ENCODE measurements at regions not wholly inside any gene's neighbourhood (a gene's known extent, or its start where the extent isn't known, plus 50 kb on each side); places are given as distances from the start of the nearest gene placed in this dataset.
A peak's percentile ranks its signal among the peaks of the same experiment; 100 is the strongest.

DNA sequence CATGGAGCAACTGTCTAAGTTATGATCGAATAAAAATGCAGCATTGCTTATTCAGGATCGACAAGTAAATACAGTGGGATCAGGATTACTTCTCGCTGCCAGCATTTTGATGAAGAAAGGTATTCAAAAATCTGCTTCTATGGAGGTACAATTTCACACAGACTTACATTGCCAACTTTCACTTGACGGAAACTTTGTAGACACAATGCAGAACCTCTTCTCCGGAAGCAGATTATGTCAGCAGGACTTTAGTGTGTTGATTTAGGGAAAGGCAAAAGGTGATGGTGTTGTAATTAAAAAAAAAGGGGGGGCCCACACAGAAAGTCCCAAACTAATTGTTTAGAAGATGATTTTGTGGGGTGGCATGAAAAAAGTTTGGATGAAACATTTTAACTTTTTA is 462.4 kb upstream of the KLF6 start:
- TF ChIP-seq, protein P1, sequence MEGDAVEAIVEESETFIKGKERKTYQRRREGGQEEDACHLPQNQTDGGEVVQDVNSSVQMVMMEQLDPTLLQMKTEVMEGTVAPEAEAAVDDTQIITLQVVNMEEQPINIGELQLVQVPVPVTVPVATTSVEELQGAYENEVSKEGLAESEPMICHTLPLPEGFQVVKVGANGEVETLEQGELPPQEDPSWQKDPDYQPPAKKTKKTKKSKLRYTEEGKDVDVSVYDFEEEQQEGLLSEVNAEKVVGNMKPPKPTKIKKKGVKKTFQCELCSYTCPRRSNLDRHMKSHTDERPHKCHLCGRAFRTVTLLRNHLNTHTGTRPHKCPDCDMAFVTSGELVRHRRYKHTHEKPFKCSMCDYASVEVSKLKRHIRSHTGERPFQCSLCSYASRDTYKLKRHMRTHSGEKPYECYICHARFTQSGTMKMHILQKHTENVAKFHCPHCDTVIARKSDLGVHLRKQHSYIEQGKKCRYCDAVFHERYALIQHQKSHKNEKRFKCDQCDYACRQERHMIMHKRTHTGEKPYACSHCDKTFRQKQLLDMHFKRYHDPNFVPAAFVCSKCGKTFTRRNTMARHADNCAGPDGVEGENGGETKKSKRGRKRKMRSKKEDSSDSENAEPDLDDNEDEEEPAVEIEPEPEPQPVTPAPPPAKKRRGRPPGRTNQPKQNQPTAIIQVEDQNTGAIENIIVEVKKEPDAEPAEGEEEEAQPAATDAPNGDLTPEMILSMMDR (IDR thresholded peaks at IDR 0.05; ENCODE audit: unreplicated experiment): no peak
- Mint-ChIP-seq H3K4me3 (no peak overlapping the region), H3K36me3 (no peaks in the 10 kb centered on the region), H3K27ac (no peak overlapping the region), H3K4me1 (peaks cover 13% of the 10 kb centered on the region), H3K9me3 (peaks cover 5% of the 10 kb centered on the region), H3K27me3 (ENCODE audit: low read depth) (no peaks in the 10 kb centered on the region)
- DNase-seq (ENCODE audit: low spot score in 2 of 2, unreplicated experiment in 2 of 2): no peak

DNA sequence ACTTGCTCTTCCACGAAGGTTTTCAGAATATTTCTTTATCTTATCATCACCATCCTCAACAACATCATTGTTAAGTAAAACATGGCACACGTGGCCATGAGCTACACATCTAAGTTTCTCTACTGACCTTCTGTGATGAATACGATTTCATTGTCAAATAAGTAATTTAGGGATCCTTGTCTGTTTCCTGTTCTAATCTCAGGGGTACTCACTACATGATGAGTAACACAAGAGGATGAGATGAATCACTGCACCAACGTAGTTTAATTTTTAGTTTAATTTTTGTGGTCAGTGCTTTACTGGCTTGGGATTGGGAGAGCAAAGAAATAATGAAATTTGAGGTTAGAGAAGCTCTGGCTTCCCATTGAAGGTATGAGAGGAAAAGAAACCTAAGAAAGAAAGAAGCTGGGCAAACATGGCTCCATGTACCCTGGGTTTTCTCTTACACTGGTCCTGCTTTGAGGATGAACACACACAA is 461.9 kb upstream of the KLF6 start:
- Mint-ChIP-seq H3K9me3 (peaks cover 5% of the 10 kb centered on the region), H3K27ac (no peak overlapping the region), H3K4me1 (peaks cover 18% of the 10 kb centered on the region), H3K27me3 (ENCODE audit: low read depth) (no peaks in the 10 kb centered on the region), H3K4me3 (no peak overlapping the region), H3K36me3 (no peaks in the 10 kb centered on the region)
- DNase-seq (ENCODE audit: low spot score in 2 of 2, unreplicated experiment in 2 of 2): no peak
- TF ChIP-seq, protein P1 (IDR thresholded peaks at IDR 0.05; ENCODE audit: unreplicated experiment): no peak

DNA sequence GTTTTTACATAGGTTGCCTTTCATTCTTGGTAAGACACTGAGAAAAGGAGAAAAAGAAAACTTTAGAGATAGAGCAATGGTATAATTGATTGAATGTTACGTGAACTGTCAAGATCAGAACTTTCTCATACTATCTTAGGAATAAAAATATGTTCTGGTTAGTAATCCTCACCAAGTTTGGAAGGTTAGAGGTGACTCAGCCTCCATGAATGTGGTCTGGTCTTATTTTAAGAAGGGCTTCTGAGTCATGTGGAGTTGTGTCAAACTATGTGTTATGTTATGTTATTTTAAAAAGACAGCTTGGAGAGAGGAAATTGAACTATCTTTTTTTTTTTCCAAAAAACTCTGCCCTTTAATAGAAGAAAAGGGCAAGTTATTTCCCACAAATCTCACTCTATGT is 458.6 kb upstream of the KLF6 start:
- H3K4me3 Mint-ChIP-seq: no peak overlapping the region

DNA sequence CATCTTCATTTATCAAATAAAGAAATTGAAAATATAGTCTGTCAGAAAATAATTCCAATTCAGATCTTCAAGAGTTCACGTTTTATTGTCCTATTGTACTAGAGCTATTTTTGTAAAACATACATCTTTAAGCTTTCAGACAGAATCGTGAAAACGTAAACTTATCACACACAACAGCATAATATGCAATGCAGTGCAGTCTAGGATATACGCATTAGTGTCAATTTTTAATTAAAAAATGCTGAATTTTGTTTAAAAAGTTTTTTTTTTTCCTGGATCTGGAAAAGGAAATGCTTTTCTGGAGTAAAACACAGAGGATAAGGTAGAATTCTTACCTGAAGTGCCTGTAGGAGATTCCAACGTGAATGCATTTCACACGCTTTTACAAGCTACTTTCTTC is 458.2 kb upstream of the KLF6 start:
- peak overlapping the region; percentile 99 for H3K27ac Mint-ChIP-seq
- no peak overlapping the region for H3K4me3 Mint-ChIP-seq
- H3K9me3 Mint-ChIP-seq: peaks cover 5% of the 10 kb centered on the region
- H3K27me3 Mint-ChIP-seq (ENCODE audit: low read depth): no peaks in the 10 kb centered on the region
- TF ChIP-seq, protein P1 (IDR thresholded peaks at IDR 0.05; ENCODE audit: unreplicated experiment): no peak
- peaks cover 35% of the 10 kb centered on the region for H3K4me1 Mint-ChIP-seq
- no peaks in the 10 kb centered on the region for H3K36me3 Mint-ChIP-seq
- no peak for DNase-seq (ENCODE audit: low spot score in 2 of 2, unreplicated experiment in 2 of 2)

More for the DNA sequence above, 458.6 kb upstream of the KLF6 start:
- H3K27me3 Mint-ChIP-seq (ENCODE audit: low read depth): no peaks in the 10 kb centered on the region
- no peak for DNase-seq (ENCODE audit: low spot score in 2 of 2, unreplicated experiment in 2 of 2)
- H3K27ac Mint-ChIP-seq: peak overlapping the region; percentile 82
- no peaks in the 10 kb centered on the region for H3K36me3 Mint-ChIP-seq
- peaks cover 35% of the 10 kb centered on the region for H3K4me1 Mint-ChIP-seq
- H3K9me3 Mint-ChIP-seq: peaks cover 5% of the 10 kb centered on the region
- TF ChIP-seq, protein P1 (IDR thresholded peaks at IDR 0.05; ENCODE audit: unreplicated experiment): no peak

DNA sequence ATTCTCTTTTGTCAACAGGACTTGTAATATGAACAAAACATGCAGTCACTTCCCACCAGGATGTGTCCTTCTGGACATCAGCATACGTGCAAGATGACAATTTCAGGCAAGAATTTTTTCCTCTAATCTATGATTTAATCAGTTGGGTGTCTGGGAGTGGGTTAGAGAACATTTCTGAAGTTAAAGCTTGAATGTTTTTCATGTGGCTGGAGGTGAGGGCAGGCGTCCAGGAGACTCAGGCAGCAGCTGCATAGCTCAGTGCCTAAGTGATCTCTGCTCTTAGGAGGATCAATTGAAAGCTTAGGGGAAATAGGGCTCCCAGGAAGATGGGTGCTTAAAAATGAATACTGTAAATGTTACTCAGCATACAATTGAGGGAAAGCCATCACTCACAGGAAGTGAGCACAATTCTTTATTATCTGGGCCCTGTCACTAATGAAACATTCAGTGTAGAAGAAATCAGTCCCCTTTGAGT is 457.6 kb upstream of the KLF6 start:
- Mint-ChIP-seq H3K9me3 (peaks cover 5% of the 10 kb centered on the region), H3K4me1 (peaks cover 35% of the 10 kb centered on the region), H3K36me3 (no peaks in the 10 kb centered on the region), H3K27me3 (ENCODE audit: low read depth) (no peaks in the 10 kb centered on the region), H3K4me3 (peak overlapping the region; percentile 40), H3K27ac (peak overlapping the region; percentile 99)
- DNase-seq (ENCODE audit: low spot score in 2 of 2, unreplicated experiment in 2 of 2): no peak
- TF ChIP-seq, protein P1 (IDR thresholded peaks at IDR 0.05; ENCODE audit: unreplicated experiment): no peak
